ENCODE measurements at regions not wholly inside any gene's neighbourhood (a gene's known extent, or its start where the extent isn't known, plus 50 kb on each side); places are given as distances from the start of the nearest gene placed in this dataset.

DNA sequence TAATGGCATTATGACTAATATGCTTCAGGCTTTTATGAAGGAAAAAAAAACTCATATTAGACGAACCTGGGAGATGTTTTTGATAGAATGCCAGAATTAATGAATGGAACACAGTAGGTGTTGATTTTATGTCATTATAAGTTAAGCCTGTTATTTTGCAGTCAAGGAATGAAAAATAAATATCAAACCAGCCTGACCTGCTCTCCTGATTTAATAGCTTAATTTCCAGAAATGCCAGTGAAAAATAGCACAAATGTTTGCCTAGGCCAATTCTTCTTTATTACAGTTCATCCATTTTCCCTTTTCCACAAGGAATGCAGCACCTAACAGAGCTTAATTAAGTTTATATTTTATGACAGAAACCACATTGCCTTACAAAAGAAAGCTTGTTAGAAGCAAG, 292.0 kb downstream of the TBL1XR1 start:
- in situ Hi-C loops (cut with MboI; ENCODE audit: low pct_unique_long_range_greater_than_20kb, low sequenced_read_pairs, unreplicated experiment): no loop called here
- TF ChIP-seq, protein P1, sequence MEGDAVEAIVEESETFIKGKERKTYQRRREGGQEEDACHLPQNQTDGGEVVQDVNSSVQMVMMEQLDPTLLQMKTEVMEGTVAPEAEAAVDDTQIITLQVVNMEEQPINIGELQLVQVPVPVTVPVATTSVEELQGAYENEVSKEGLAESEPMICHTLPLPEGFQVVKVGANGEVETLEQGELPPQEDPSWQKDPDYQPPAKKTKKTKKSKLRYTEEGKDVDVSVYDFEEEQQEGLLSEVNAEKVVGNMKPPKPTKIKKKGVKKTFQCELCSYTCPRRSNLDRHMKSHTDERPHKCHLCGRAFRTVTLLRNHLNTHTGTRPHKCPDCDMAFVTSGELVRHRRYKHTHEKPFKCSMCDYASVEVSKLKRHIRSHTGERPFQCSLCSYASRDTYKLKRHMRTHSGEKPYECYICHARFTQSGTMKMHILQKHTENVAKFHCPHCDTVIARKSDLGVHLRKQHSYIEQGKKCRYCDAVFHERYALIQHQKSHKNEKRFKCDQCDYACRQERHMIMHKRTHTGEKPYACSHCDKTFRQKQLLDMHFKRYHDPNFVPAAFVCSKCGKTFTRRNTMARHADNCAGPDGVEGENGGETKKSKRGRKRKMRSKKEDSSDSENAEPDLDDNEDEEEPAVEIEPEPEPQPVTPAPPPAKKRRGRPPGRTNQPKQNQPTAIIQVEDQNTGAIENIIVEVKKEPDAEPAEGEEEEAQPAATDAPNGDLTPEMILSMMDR (IDR thresholded peaks at IDR 0.05; ENCODE audit: extremely low read depth, insufficient read depth, missing control alignments): no peak
- DNase-seq (ENCODE audit: low spot score): no peak

DNA sequence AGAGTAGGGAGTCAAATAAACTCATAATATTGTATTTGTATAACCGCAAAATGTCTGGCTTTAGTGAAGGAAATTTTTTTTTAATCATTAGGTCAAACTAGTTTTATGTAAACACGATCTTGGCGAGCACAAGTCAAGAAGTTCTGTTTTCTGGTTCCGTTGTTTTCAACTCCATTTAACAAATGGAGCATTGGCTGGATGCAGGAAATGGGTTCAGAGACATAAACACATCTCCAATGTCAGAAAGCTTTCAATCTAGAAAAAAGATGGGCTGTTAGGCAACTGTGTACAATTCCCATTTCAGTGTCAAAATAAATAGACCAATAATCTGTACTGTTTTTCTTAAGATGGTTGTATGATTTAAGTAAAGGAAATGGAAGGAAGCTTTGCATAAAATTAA, 292.8 kb downstream of the TBL1XR1 start:
- TF ChIP-seq, protein P1 (IDR thresholded peaks at IDR 0.05; ENCODE audit: extremely low read depth, insufficient read depth, missing control alignments): no peak
- in situ Hi-C loops (cut with MboI; ENCODE audit: low pct_unique_long_range_greater_than_20kb, low sequenced_read_pairs, unreplicated experiment): no loop called here
- no peak for DNase-seq (ENCODE audit: low spot score)

DNA sequence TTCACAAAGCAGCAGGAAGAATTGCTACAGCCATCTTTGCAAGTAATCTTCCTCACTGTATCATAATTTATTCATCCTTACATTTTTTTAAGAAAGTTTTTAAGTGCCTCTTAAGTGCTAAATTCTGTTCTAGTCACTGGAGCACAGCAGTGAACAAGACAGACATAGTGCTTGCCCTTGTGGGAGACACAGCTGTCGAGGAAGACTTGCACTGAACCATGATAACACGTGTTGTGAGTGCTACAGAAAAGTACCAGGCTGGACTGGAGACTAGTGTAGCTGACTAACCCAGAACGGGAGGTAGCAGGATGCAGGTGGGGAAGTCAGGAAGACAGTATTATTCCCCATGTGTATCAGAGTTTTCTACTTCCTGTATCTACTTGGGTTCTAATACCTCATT, 300.6 kb downstream of the TBL1XR1 start:
- TF ChIP-seq, protein P1 (IDR thresholded peaks at IDR 0.05; ENCODE audit: extremely low read depth, insufficient read depth, missing control alignments): no peak
- in situ Hi-C loops (cut with MboI; ENCODE audit: low pct_unique_long_range_greater_than_20kb, low sequenced_read_pairs, unreplicated experiment): no loop called here
- no peak for DNase-seq (ENCODE audit: low spot score)

DNA sequence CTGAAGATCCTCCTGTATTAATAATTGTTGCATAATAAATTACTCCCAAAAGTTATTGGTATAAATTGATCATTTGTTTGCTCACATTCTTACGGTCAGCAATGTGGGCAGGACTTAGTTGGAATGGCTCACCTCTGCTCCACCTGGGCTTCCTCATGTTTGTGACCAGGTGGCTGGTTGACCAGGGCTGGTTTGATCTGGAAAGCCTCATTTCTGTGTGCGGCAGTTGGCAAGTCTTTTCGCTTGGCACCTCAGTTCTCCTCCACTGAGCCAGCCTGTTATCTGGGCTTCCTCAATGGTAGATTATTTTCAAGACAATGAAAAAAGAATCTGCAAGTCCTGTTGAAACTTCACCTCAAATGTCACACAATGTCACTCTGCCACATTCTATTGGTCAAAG, 301.1 kb downstream of the TBL1XR1 start:
- no peak for DNase-seq (ENCODE audit: low spot score)
- in situ Hi-C loops (cut with MboI; ENCODE audit: low pct_unique_long_range_greater_than_20kb, low sequenced_read_pairs, unreplicated experiment): no loop called here
- TF ChIP-seq, protein P1 (IDR thresholded peaks at IDR 0.05; ENCODE audit: extremely low read depth, insufficient read depth, missing control alignments): no peak

DNA sequence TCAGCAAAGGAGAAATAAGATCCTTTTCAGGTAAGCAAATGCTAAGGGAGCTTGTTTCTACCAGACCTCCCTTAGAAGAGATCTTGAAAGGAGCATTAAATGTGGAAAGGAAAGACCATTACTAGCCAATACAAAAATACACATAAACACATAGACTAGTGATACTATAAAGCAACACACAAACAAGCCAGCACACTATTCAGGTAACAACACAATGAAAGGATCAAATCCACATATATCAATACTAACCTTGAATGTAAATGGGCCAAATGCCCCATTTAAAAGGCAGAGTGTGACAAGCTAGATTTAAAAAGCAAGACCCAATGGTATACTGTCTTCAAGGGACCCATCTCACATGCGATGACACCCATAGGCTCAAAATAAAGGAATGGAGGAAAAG, 317.6 kb downstream of the TBL1XR1 start:
- no peak for DNase-seq (ENCODE audit: low spot score)
- in situ Hi-C loops (cut with MboI; ENCODE audit: low pct_unique_long_range_greater_than_20kb, low sequenced_read_pairs, unreplicated experiment): no loop called here
- TF ChIP-seq, protein P1 (IDR thresholded peaks at IDR 0.05; ENCODE audit: extremely low read depth, insufficient read depth, missing control alignments): no peak

DNA sequence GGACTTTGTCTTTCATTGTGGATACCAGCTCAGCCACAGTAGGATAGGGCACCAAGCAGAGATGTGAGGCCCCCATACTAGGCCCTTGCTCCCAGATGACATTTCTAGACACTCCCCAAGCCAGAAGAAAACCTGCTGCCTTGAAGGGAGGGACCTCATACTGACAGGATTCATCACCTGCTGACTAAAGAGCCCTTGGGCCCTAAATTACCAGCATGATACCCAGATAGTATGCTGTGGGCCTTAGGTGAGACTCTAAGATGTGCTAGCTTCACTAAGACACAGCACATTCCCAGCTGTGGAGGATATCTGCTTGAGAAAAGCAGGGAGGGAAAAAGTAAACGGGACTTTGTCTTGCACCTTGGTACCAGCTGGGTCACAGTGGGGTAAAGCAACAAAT, 324.0 kb downstream of the TBL1XR1 start:
- in situ Hi-C loops (cut with MboI; ENCODE audit: low pct_unique_long_range_greater_than_20kb, low sequenced_read_pairs, unreplicated experiment): no loop called here
- TF ChIP-seq, protein P1 (IDR thresholded peaks at IDR 0.05; ENCODE audit: extremely low read depth, insufficient read depth, missing control alignments): no peak
- no peak for DNase-seq (ENCODE audit: low spot score)

DNA sequence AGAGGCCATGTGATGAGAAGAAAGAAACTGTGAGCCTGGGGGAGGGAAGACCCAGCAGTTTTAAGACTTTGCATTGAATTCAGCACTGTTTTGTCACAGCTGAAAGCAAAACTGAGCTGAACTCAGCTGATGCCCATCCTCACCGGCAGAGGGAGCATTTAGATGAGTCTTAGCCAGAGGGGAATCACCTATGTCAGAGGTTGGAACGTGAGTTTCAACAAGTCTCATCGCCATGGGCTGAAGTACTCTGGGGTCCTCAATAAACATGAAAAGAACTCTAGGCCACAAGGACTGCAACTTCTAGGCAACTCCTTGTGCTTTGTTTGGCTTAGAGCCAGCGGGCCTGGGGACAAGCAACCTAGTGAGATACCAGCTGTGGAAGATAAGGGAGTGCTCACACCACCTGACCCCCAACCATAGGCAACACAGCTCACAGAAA, 324.5 kb downstream of the TBL1XR1 start:
- DNase-seq (ENCODE audit: low spot score): peak; percentile 35
- in situ Hi-C loops (cut with MboI; ENCODE audit: low pct_unique_long_range_greater_than_20kb, low sequenced_read_pairs, unreplicated experiment): no loop called here
- TF ChIP-seq, protein P1 (IDR thresholded peaks at IDR 0.05; ENCODE audit: extremely low read depth, insufficient read depth, missing control alignments): peak; percentile 88

All from GM13977 (cell line).